Kidney (tissue), 13 donors: ENCODE measurements at regions not wholly inside any gene's neighbourhood (a gene's known extent, or its start where the extent isn't known, plus 50 kb on each side); places are given as distances from the start of the nearest gene placed in this dataset.

Experiments used
- DNase-seq, 5 donors: peaks; one replicate each; pipeline ENCODE4 v3.0.0-alpha.2; 2013 to 2020
- FAIRE-seq: peaks from 2 replicates; lab custom pipeline; 2012; peaks lifted over from hg19 to GRCh38; lab: Jason Lieb, UNC
- H3K27ac ChIP-seq, 2 donors: one replicate each; pipeline ENCODE4 v1.7.0; 2013; ENCODE audit warnings: low read depth in 2 of 2, low read length in 2 of 2, inconsistent platforms in 1 of 2
- H3K27me3 ChIP-seq: one replicate; pipeline ENCODE4 v1.7.1; 2013; ENCODE audit warnings: low read length, inconsistent platforms; ENCODE audit not compliant: control insufficient read depth, insufficient read depth
- H3K36me3 ChIP-seq, 3 donors: one replicate each; pipeline versions ENCODE4 v1.7.0 to v1.7.1; 2013; ENCODE audit warnings: low read length in 3 of 3, control low read depth in 1 of 3, inconsistent platforms in 1 of 3; ENCODE audit not compliant: insufficient read depth in 3 of 3, control insufficient read depth in 2 of 3
- H3K4me1 ChIP-seq, 3 donors: one replicate each; pipeline versions ENCODE4 v1.7.0 to v1.7.1; 2013; ENCODE audit warnings: low read length in 3 of 3, inconsistent platforms in 1 of 3, low read depth in 1 of 3; ENCODE audit not compliant: control insufficient read depth in 2 of 3, insufficient read depth in 2 of 3
- H3K4me3 ChIP-seq, 3 donors: one replicate each; pipeline versions ENCODE4 v1.7.0 to v1.8.1; 2013; ENCODE audit warnings: low read length in 3 of 3, control low read depth in 1 of 3, inconsistent platforms in 1 of 3
- H3K9ac ChIP-seq, 3 donors: one replicate each; pipeline versions ENCODE4 v1.7.0 to v1.7.1; 2013; ENCODE audit warnings: low read length in 3 of 3, control low read depth in 1 of 3, inconsistent platforms in 1 of 3
- H3K9me3 ChIP-seq, 3 donors: one replicate each; pipeline versions ENCODE4 v1.7.0 to v1.7.1; 2013; ENCODE audit warnings: low read length in 3 of 3, control low read depth in 1 of 3, inconsistent platforms in 1 of 3; ENCODE audit not compliant: control insufficient read depth in 2 of 3, insufficient read depth in 1 of 3
- intact Hi-C: fragments of 100-400 bp; cut with DNase I; formaldehyde crosslinking; loops from one replicate; pipeline ENCODE4 v1.11.1; 2022
- TF ChIP-seq, protein P1 (sequence below): IDR thresholded peaks from 3 replicates; pipeline ENCODE4 v1.5.1; 2012; ENCODE audit warnings: mild to moderate bottlenecking, moderate library complexity, borderline replicate concordance; ENCODE audit not compliant: insufficient read depth; ENCODE audit errors: extremely low read depth
- donor health status: control.
- donor health status: control.
- donor health status: control.
- donor health status: control.
- donor health status: control.
- donor health status: DM: yes; HTN: yes; CAD: no.
- donor health status: Normal renal cell carcinoma (clear cell type).

DNA sequence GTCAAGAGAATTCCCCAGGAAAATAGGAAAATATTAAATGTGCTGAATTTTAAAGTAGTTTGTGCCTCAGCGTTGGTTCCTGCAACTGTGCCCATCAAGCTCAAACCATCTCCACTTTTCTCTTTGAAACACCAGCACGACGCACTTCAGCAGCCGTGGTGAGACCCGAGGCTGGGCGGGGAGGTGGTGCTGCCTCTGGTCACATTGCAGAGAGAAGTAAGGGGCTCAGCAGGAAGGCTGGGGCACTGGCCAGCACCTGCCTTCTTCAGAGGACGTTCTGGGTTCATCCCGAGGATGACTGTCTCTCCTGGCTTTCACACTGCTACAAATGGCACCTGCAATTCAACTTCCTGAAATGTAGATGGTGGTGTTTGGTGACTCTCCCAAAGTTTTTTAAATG, 323.7 kb upstream of the SALL3 start:
- intact Hi-C loops, result no loop called here
- TF ChIP-seq, protein P1, sequence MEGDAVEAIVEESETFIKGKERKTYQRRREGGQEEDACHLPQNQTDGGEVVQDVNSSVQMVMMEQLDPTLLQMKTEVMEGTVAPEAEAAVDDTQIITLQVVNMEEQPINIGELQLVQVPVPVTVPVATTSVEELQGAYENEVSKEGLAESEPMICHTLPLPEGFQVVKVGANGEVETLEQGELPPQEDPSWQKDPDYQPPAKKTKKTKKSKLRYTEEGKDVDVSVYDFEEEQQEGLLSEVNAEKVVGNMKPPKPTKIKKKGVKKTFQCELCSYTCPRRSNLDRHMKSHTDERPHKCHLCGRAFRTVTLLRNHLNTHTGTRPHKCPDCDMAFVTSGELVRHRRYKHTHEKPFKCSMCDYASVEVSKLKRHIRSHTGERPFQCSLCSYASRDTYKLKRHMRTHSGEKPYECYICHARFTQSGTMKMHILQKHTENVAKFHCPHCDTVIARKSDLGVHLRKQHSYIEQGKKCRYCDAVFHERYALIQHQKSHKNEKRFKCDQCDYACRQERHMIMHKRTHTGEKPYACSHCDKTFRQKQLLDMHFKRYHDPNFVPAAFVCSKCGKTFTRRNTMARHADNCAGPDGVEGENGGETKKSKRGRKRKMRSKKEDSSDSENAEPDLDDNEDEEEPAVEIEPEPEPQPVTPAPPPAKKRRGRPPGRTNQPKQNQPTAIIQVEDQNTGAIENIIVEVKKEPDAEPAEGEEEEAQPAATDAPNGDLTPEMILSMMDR, result no peak
- DNase-seq (no peak), FAIRE-seq (no peak)
- H3K27ac ChIP-seq, result no peak overlapping the region
- H3K36me3 ChIP-seq, result no peaks in the 10 kb centered on the region
- H3K4me3 ChIP-seq, result no peak overlapping the region
- no peak overlapping the region for H3K9ac ChIP-seq
- peaks cover 0 to 4% (median 0%) of the 10 kb centered on the region in 3 donors for H3K9me3 ChIP-seq
- no peaks in the 10 kb centered on the region for H3K27me3 ChIP-seq
- no peaks in the 10 kb centered on the region for H3K4me1 ChIP-seq

DNA sequence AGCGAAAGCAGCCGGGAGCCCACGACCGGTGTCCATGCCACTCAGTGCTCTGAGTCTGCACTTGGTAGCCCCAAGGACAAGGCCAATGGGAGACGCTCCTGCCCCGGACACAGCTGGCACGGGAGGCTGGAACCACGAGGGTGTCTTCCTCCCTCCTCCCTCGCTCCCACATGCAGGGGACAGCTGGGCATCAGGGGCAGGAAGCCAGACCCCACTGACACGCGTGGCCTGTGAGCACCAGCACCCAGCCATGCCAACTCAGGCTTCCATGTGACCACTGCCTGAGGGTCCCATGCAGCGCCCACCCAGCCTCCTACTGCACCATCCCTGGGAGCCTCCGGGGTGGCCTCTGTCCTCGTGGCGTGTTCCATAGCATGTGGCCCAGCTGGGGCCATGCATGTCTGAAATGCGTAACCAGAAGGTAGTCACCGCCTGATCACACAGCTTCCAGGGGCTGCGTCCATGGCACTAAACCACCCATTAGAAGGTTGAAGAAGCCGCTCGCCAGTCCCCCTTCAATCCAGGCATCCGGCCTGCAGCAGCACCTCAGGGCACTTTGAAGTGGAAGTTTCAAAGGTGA, 323.2 kb upstream of the SALL3 start:
- no peaks in the 10 kb centered on the region for H3K36me3 ChIP-seq
- intact Hi-C loops, result no loop called here
- DNase-seq, result no peak

DNA sequence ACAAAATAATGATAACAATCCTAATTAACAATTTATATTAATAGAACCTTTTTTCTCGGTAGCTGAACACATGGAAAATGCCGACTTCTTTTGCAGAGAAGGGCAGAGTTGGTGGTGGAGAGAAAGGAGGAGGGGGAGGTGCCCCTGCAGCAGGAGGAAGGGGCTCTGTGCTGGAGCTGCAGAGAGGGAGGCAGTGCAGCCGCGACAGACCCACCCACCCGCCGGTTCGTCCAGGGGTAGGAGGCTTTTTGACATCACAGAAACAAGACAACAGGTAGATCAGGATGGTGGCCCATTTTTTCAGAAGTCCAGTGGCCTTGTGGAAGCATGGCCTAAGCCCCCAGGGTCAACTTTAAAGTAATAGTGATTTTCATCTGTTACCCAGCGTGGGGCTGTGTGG, 321.1 kb upstream of the SALL3 start:
- TF ChIP-seq, protein P1, result no peak
- DNase-seq (no peak), FAIRE-seq (no peak)
- Histone ChIP-seq H3K27me3 (no peaks in the 10 kb centered on the region), H3K9ac (no peak overlapping the region), H3K36me3 (no peaks in the 10 kb centered on the region), H3K9me3 (no peaks in the 10 kb centered on the region), H3K27ac (no peak overlapping the region), H3K4me1 (no peaks in the 10 kb centered on the region), H3K4me3 (no peak overlapping the region)
- intact Hi-C loops, result no loop called here

More for the DNA sequence above, 323.2 kb upstream of the SALL3 start:
- no peak overlapping the region for H3K27ac ChIP-seq
- H3K9ac ChIP-seq, result no peak overlapping the region
- TF ChIP-seq, protein P1, result no peak
- no peak overlapping the region for H3K4me3 ChIP-seq
- FAIRE-seq, result no peak
- H3K27me3 ChIP-seq, result no peaks in the 10 kb centered on the region
- H3K4me1 ChIP-seq, result no peaks in the 10 kb centered on the region
- peaks cover 0 to 4% (median 0%) of the 10 kb centered on the region in 3 donors for H3K9me3 ChIP-seq

DNA sequence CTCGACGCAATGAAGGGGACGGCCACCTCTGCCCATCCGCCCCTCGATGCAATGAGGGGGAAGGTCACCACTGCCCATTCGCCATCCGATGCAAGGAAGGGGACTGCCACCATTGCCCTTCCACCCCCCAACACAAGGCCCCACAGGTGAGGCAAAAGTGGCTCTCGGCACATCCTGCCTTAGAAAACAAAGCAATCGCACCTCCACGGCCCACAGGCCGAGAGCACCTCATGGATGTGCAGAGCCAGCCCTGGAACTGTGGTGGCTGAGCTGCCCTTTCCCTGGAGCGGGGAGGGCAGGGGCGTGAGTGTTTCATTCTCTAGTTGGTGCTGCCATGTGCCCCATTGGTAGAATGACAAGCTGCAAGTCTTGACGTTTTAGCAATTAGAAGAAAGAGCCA, 320.6 kb upstream of the SALL3 start:
- no peak for FAIRE-seq
- Histone ChIP-seq H3K9ac (no peak overlapping the region), H3K36me3 (no peaks in the 10 kb centered on the region), H3K9me3 (no peaks in the 10 kb centered on the region), H3K4me1 (no peaks in the 10 kb centered on the region), H3K27ac (no peak overlapping the region), H3K4me3 (no peak overlapping the region), H3K27me3 (no peaks in the 10 kb centered on the region)
- intact Hi-C loops, result no loop called here
- DNase-seq, result no peak
- TF ChIP-seq, protein P1, result no peak
